ENCODE measurements at regions not wholly inside any gene's neighbourhood (a gene's known extent, or its start where the extent isn't known, plus 50 kb on each side); places are given as distances from the start of the nearest gene placed in this dataset.
"Not testable (repeated sequence)": the region's sequence is repeated elsewhere in the genome, so short reads cannot be mapped to it uniquely, and the experiment has no call there.

GRCh38 chr2:180882959-180883358, 97.4 kb upstream of the UBE2E3 start:
- DNase-seq (ENCODE audit: low read depth, low spot score): no peak
- CTCF ChIA-PET: no interaction called here
- TF ChIP-seq, protein P1, sequence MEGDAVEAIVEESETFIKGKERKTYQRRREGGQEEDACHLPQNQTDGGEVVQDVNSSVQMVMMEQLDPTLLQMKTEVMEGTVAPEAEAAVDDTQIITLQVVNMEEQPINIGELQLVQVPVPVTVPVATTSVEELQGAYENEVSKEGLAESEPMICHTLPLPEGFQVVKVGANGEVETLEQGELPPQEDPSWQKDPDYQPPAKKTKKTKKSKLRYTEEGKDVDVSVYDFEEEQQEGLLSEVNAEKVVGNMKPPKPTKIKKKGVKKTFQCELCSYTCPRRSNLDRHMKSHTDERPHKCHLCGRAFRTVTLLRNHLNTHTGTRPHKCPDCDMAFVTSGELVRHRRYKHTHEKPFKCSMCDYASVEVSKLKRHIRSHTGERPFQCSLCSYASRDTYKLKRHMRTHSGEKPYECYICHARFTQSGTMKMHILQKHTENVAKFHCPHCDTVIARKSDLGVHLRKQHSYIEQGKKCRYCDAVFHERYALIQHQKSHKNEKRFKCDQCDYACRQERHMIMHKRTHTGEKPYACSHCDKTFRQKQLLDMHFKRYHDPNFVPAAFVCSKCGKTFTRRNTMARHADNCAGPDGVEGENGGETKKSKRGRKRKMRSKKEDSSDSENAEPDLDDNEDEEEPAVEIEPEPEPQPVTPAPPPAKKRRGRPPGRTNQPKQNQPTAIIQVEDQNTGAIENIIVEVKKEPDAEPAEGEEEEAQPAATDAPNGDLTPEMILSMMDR (IDR thresholded peaks at IDR 0.05; ENCODE audit: insufficient read depth, low read length, missing control alignments): no peak
- no peak overlapping the region for H3K4me3 ChIP-seq (ENCODE audit: low read depth, low read length)
- POLR2A ChIA-PET: no interaction called here

DNA sequence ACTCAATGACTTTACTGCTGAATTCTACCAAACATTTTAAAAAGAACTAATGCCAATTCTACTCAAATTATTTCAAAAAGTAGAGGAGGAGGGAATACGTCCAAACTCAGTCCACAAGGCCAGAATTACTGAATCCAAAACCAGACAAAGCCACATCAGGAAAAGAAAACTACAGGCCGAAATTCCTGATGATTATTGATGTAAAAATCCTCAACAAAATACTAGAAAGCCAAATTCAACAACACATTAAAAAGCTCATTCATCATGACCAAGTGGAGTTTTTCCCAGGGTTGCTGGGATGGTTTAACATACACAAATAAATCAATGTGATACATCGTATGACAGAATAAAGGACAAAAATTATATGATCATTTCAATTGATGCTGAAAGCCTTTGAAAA, 103.9 kb upstream of the UBE2E3 start:
- TF ChIP-seq, protein P1 (IDR thresholded peaks at IDR 0.05; ENCODE audit: insufficient read depth, low read length, missing control alignments): no peak
- POLR2A ChIA-PET: no interaction called here
- H3K4me3 ChIP-seq (ENCODE audit: low read depth, low read length): no peak overlapping the region
- DNase-seq (ENCODE audit: low read depth, low spot score): no peak
- CTCF ChIA-PET: no interaction called here

DNA sequence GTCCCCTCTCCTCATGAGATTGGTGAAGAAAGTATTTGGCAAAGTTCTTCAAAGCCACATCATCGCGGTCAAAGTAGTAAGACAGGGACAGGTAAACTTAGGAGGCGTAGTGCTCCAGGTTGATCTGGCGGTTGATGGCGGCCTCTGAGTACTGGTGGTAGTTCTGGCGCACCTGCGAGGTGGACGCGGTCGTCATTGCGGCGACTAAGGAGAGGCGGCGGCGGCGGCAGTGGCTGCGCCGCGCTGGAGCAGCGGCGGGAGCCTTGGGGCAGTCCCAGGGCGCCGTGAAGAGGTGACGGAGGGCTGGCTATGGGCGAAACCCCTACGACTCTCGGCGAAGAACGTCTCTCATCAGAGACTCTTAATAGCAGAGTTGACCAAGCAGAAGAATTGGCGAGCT, 107.2 kb upstream of the UBE2E3 start:
- no peak for DNase-seq (ENCODE audit: low read depth, low spot score)
- POLR2A ChIA-PET: no interaction called here
- CTCF ChIA-PET: no interaction called here

GRCh38 chr2:180872781-180873180, 107.6 kb upstream of the UBE2E3 start:
- POLR2A ChIA-PET; DNase-seq (ENCODE audit: low read depth, low spot score); CTCF ChIA-PET; H3K4me3 ChIP-seq (ENCODE audit: low read depth, low read length): not testable (repeated sequence)

More for the DNA sequence above, 107.2 kb upstream of the UBE2E3 start:
- no peak overlapping the region for H3K4me3 ChIP-seq (ENCODE audit: low read depth, low read length)
- TF ChIP-seq, protein P1 (IDR thresholded peaks at IDR 0.05; ENCODE audit: insufficient read depth, low read length, missing control alignments): no peak

DNA sequence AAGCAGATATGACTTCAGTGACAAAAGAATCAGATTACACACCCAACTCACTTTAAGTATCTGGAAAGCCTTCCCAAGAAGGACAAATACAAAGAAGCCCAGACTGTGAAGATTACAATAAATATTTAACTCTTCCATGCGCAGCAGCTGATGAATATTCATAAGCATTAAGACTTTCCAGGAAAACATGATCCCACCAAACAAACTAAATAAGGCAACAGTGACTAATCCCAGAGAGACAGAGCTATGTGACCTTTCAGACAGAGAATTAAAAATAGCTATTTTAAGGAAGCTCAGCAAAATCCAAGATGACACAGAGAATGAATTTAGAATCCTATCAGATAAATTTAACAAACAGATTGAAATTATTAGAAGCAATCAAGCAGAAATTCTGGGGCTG, 108.2 kb upstream of the UBE2E3 start:
- POLR2A ChIA-PET: no interaction called here
- DNase-seq (ENCODE audit: low read depth, low spot score): no peak
- CTCF ChIA-PET: no interaction called here
- TF ChIP-seq, protein P1 (IDR thresholded peaks at IDR 0.05; ENCODE audit: insufficient read depth, low read length, missing control alignments): no peak
- H3K4me3 ChIP-seq (ENCODE audit: low read depth, low read length): no peak overlapping the region

- POLR2A ChIA-PET: no interaction called here
- no peak for DNase-seq (ENCODE audit: low read depth, low spot score)
- TF ChIP-seq, protein P1 (IDR thresholded peaks at IDR 0.05; ENCODE audit: insufficient read depth, low read length, missing control alignments): no peak
- no peak overlapping the region for H3K4me3 ChIP-seq (ENCODE audit: low read depth, low read length)
- CTCF ChIA-PET: no interaction called here
Observed at GRCh38 chr2:180871649-180872048, 108.8 kb upstream of the UBE2E3 start.

DNA sequence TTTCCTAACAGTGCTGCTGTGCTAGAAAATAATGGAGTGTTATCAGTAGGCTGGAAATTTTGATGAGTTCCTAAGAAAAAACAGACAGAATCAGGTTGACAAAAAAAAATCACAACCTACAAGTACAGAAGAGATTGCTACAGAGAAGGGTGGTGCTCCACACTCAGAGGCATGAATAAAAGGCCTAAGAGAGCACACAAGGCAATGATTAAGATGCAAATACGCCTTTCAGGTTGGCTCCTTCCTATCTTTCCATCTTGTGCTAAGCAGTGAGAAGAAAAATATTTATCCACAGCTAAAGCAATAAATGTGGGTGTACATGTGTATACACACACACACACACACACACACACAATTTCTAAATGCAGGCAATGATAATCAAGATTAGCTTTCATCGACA, 130.6 kb upstream of the UBE2E3 start:
- DNase-seq (ENCODE audit: low read depth, low spot score): no peak
- TF ChIP-seq, protein P1 (IDR thresholded peaks at IDR 0.05; ENCODE audit: insufficient read depth, low read length, missing control alignments): no peak
- no peak overlapping the region for H3K4me3 ChIP-seq (ENCODE audit: low read depth, low read length)
- ChIA-PET POLR2A (no interaction called here), CTCF (no interaction called here)
